Posterior vena cava (tissue), 2 donors: ENCODE measurements at regions not wholly inside any gene's neighbourhood (a gene's known extent, or its start where the extent isn't known, plus 50 kb on each side); places are given as distances from the start of the nearest gene placed in this dataset.
"Not testable (repeated sequence)": the region's sequence is repeated elsewhere in the genome, so short reads cannot be mapped to it uniquely, and the experiment has no call there.

Source experiments
- DNase-seq: peaks from one replicate; pipeline ENCODE4 v3.0.0-alpha.2; 2020; ENCODE audit warnings: low spot score
- intact Hi-C, 2 donors: fragments of 100-400 bp; cut with DNase I; formaldehyde crosslinking; loops; one replicate each; pipeline versions ENCODE4 v1.14.1 to v1.14.2; 2022 to 2023
- donor health status: DM: yes; HTN: yes; CAD: no.
- donor health status: DM: yes; HTN: yes; CAD: no.

GRCh38 chr2:176790468-176790867 lies 422.1 kb upstream of the HNRNPA3 start:
- intact Hi-C loops: loop anchor here in 1 of 2 donors (10.0 kb wide), 1 partner anchor 1716 kb away; no protein-coding TSS in a partner anchor

GRCh38 chr2:176793792-176794191 lies 418.8 kb upstream of the HNRNPA3 start:
- intact Hi-C loops: loop anchor here in 1 of 2 donors (10.0 kb wide), 1 partner anchor 1719 kb away; no protein-coding TSS in a partner anchor
- no peak for DNase-seq

More at GRCh38 chr2:176790468-176790867, 422.1 kb upstream of the HNRNPA3 start:
- no peak for DNase-seq

- intact Hi-C loops: loop anchor here in 1 of 2 donors (10.0 kb wide), 1 partner anchor 1720 kb away; no protein-coding TSS in a partner anchor
- DNase-seq: no peak
Observed at GRCh38 chr2:176794392-176794791, 418.2 kb upstream of the HNRNPA3 start.

GRCh38 chr2:176795823-176796222 lies 416.8 kb upstream of the HNRNPA3 start:
- intact Hi-C loops: loop anchor here in 1 of 2 donors (10.0 kb wide), 1 partner anchor 1721 kb away; no protein-coding TSS in a partner anchor
- DNase-seq: no peak

- intact Hi-C loops: loop anchor here in 1 of 2 donors (10.0 kb wide), 1 partner anchor 1722 kb away; no protein-coding TSS in a partner anchor
- DNase-seq: not testable (repeated sequence)
Observed at GRCh38 chr2:176796677-176797076, 415.9 kb upstream of the HNRNPA3 start.

- intact Hi-C loops: no loop called here
- no peak for DNase-seq
Observed at GRCh38 chr2:176804392-176804791, 408.2 kb upstream of the HNRNPA3 start.

GRCh38 chr2:176805345-176805744 lies 407.2 kb upstream of the HNRNPA3 start:
- no peak for DNase-seq
- intact Hi-C loops: loop anchor here in 1 of 2 donors (5.0 kb wide), 1 partner anchor 617 kb away; no protein-coding TSS in a partner anchor

- no peak for DNase-seq
- intact Hi-C loops: loop anchor here (2.0 to 10.0 kb wide), 5 partner anchors 48 to 688 kb away; partner anchors contain the start of gene HOXD8 (in 1 of the 2)
Observed at GRCh38 chr2:176812246-176812775, 400.3 kb upstream of the HNRNPA3 start.

- DNase-seq: no peak
- intact Hi-C loops: loop anchor here (2.0 to 10.0 kb wide), 5 partner anchors 48 to 688 kb away; partner anchors contain the start of gene HOXD8 (in 1 of the 2)
Observed at GRCh38 chr2:176813156-176813555, 399.4 kb upstream of the HNRNPA3 start.

- DNase-seq: no peak
- intact Hi-C loops: loop anchor here (2.0 to 10.0 kb wide), 5 partner anchors 49 to 689 kb away; partner anchors contain the start of gene HOXD8 (in 1 of the 2)
Observed at GRCh38 chr2:176813621-176814049, 399.0 kb upstream of the HNRNPA3 start.

- DNase-seq: no peak
- intact Hi-C loops: loop anchor here (5.0 to 10.0 kb wide), 4 partner anchors 49 to 687 kb away; partner anchors contain the start of gene HOXD8 (in 1 of the 2)
Observed at GRCh38 chr2:176814274-176814673, 398.3 kb upstream of the HNRNPA3 start.

GRCh38 chr2:176814740-176815367 lies 397.7 kb upstream of the HNRNPA3 start:
- DNase-seq: no peak
- intact Hi-C loops: loop anchor here (5.0 to 10.0 kb wide), 5 partner anchors 50 to 688 kb away; partner anchors contain the start of gene HOXD8 (in 1 of the 2)

- intact Hi-C loops: loop anchor here (5.0 to 10.0 kb wide), 3 partner anchors 52 to 330 kb away; no protein-coding TSS in a partner anchor
- DNase-seq: no peak
Observed at GRCh38 chr2:176817061-176817565, 395.5 kb upstream of the HNRNPA3 start.

- no peak for DNase-seq
- intact Hi-C loops: loop anchor here (1.0 to 10.0 kb wide), 4 partner anchors 53 to 329 kb away; no protein-coding TSS in a partner anchor
Observed at GRCh38 chr2:176818076-176818475, 394.5 kb upstream of the HNRNPA3 start.

- intact Hi-C loops: loop anchor here (1.0 to 10.0 kb wide), 4 partner anchors 54 to 329 kb away; no protein-coding TSS in a partner anchor
- no peak for DNase-seq
Observed at GRCh38 chr2:176818617-176819016, 394.0 kb upstream of the HNRNPA3 start.

GRCh38 chr2:176819306-176819705 lies 393.3 kb upstream of the HNRNPA3 start:
- no peak for DNase-seq
- intact Hi-C loops: loop anchor here (5.0 to 10.0 kb wide), 3 partner anchors 55 to 328 kb away; no protein-coding TSS in a partner anchor

- intact Hi-C loops: no loop called here
- no peak for DNase-seq
Observed at GRCh38 chr2:176820371-176820932, 392.1 kb upstream of the HNRNPA3 start.

- DNase-seq: no peak
- intact Hi-C loops: no loop called here
Observed at GRCh38 chr2:176821350-176821749, 391.2 kb upstream of the HNRNPA3 start.

- intact Hi-C loops: no loop called here
- DNase-seq: no peak
Observed at GRCh38 chr2:176822060-176822459, 390.5 kb upstream of the HNRNPA3 start.
